Fibroblast of the aortic adventitia (primary cell): ENCODE measurements at regions not wholly inside any gene's neighbourhood (a gene's known extent, or its start where the extent isn't known, plus 50 kb on each side); places are given as distances from the start of the nearest gene placed in this dataset.

Experiments
- DNase-seq: peaks from one replicate; pipeline ENCODE4 v3.0.0-alpha.2; 2010; ENCODE audit warnings: low read depth
- H3K4me3 ChIP-seq: 2 replicates; pipeline ENCODE4 v1.5.1; 2011; ENCODE audit warnings: low read depth, mild to moderate bottlenecking, control low read depth, low read length, moderate library complexity
- TF ChIP-seq, protein P1 (sequence below): IDR thresholded peaks from 2 replicates; pipeline ENCODE4 v1.5.1; 2011; ENCODE audit warnings: mild to moderate bottlenecking, low read length, control low read depth, inconsistent platforms; ENCODE audit not compliant: insufficient read depth

DNA sequence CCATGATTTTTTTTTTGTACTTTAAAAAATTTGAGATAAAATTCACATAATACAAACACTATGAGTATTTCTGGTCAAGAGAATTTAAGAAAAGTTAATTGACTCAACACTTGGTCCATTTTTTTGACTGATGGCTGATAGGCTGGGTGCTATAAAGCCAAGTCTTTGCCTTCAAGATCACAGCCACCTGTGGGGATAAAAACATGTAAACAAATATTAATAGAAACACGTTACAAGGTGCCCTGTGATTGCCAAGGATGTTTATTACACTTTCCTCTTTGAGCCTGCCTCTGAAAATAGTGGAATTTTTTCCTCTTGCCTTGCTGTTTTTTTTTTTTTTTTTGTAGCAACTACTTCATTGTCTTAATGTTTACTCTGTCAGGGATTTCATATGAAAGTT, 63.3 kb downstream of the FHIP1A start:
- no peak for DNase-seq
- H3K4me3 ChIP-seq = no peak overlapping the region
- TF ChIP-seq, protein P1, sequence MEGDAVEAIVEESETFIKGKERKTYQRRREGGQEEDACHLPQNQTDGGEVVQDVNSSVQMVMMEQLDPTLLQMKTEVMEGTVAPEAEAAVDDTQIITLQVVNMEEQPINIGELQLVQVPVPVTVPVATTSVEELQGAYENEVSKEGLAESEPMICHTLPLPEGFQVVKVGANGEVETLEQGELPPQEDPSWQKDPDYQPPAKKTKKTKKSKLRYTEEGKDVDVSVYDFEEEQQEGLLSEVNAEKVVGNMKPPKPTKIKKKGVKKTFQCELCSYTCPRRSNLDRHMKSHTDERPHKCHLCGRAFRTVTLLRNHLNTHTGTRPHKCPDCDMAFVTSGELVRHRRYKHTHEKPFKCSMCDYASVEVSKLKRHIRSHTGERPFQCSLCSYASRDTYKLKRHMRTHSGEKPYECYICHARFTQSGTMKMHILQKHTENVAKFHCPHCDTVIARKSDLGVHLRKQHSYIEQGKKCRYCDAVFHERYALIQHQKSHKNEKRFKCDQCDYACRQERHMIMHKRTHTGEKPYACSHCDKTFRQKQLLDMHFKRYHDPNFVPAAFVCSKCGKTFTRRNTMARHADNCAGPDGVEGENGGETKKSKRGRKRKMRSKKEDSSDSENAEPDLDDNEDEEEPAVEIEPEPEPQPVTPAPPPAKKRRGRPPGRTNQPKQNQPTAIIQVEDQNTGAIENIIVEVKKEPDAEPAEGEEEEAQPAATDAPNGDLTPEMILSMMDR = no peak

DNA sequence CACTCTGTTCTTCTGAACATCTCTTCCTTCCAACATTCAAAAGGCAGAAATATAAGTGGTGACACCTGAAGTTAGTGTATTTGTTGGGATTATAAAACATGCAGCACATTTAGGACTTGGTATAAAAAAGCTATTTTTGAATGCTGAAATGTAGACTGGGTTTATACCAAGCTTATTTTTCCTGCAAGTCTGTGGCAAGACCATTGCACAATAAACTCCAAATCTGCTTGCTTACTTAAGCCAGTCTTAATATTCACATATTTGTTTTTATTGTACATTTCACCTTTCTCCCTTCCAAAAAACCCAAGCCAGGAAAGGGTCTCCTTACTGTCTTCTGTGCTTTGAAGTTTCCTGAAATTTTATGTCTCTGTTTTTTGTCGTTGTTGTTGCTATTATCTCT, 63.7 kb downstream of the FHIP1A start:
- no peak for DNase-seq
- TF ChIP-seq, protein P1 = no peak

DNA sequence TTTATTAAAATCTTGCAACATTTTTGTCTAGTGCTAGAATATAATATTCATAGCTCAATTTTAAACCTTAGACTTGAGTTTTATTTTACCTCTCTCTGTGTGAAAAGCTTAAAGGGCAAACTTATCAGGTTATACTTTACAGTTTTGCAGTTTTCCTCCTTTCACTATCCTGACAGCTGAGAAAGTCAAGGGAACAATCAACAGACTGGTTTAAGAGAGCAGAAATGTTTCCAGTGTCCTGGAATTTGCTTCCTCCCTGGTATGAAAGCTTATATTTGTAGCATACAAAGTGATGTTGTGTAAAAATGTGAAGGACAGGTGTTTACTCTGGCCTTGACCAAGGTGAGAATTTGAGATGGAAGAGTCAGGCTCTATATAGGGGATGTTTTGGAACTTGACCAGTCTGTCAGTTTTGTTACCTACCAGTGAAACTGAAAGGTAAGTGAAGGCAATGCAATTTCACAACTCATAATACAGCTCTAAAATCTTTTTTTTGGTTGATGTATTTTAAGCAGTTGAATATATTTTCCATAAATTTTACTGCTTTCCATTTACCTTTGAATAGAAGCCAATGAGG, 64.6 kb downstream of the FHIP1A start:
- TF ChIP-seq, protein P1 = no peak
- no peak for DNase-seq
- no peak overlapping the region for H3K4me3 ChIP-seq

More for the DNA sequence above, 63.7 kb downstream of the FHIP1A start:
- no peak overlapping the region for H3K4me3 ChIP-seq

DNA sequence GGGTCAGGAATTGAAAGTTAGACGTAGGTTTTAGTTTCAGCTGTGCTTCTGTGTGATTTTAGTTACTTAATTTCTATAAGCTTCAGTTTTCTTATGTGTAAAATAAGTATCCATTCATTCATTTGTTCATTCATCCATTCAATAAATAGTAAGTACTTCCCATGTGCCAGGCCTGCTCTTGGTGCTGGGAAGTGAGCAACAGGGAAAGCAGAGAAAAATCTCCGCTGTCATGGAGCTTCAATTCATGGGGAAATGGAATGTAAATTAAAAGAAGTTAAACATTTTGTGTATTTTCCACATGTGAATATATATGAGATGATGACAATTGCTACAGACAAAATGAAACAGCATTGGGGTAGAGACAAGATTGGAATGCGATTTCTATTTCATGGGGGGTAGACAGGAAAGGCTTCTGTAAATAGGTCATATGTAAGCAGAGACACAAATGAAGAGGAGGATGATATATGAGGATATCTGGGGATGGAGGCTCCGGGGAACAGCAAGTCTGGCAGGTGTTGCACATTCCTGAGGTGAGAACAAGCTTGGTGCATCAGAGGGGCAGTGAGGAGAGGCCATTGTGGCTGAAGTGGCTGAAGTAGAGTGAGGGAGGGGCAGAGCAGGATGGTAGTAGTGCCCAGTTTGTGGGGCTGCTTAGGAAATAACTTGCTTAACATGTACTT, 66.2 kb downstream of the FHIP1A start:
- TF ChIP-seq, protein P1 = no peak

DNA sequence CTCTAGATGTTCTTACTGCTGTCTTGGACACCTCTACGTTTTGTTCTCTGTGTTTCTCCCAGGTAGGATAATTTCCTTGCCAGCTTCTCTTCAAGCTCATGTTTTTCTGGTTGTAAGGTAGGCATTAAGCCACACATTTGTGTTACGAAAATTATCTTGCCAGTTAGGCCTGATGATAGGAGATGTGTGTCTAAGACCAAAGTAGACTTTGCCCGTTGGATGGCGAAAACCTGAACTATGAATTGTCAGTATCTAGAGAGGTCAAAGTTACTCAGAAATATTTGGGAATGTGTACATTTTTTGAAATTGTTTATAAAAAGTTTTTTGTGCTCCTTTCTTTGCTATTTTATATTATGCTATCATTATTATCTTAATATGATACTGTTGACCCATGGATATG, 72.8 kb downstream of the FHIP1A start:
- no peak overlapping the region for H3K4me3 ChIP-seq
- no peak for DNase-seq
- TF ChIP-seq, protein P1 = no peak

More for the DNA sequence above, 66.2 kb downstream of the FHIP1A start:
- H3K4me3 ChIP-seq = no peak overlapping the region
- DNase-seq = no peak

DNA sequence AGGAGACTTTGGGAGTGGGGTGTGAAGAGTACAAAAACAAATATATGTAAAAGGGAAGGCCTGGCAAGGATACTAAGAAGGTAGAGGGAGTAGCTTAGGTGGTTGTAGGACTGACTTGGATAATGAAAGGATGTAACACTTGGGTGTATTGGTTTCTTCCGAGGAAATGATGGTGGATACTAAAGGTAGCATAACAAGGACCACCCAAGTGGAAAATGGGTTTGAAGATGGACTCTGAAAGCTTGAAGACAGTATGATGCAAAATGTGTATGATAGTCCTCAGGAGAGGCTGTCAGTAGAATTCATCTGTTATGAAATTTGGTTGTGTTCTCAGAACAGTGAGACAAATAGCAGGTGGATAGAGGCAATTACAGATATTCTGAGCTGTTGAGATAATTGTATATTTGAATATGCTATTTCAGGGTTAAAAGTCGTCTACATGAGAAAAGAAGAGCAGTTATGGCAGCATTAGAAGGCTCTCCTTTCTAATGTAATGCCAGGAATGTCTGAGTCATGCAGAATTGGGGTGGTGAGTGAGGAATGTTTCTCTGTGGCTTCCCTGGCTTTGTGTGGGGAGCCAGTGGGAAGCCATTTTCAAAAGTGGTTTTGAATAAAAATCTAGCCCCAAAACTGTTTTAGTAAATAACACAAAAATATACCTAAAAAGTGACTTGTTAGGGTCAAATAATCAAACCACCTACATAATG, 75.6 kb downstream of the FHIP1A start:
- DNase-seq = peak; percentile 78
- no peak overlapping the region for H3K4me3 ChIP-seq
- TF ChIP-seq, protein P1 = no peak
